Neural progenitor cell (in vitro differentiated cells): ENCODE measurements at regions not wholly inside any gene's neighbourhood (a gene's known extent, or its start where the extent isn't known, plus 50 kb on each side); places are given as distances from the start of the nearest gene placed in this dataset.

Source experiments
- DNase-seq: peaks from one replicate; pipeline ENCODE4 v3.0.0-alpha.2; 2016; ENCODE audit warnings: low spot score
- H2AFZ ChIP-seq: fragments of 200-600 bp; sonication (generic); replicated peaks from 2 replicates; pipeline ENCODE4 v1.6.1; 2016; ENCODE audit warnings: antibody characterized with exemption
- H3F3A ChIP-seq: fragments of 200-600 bp; sonication (generic); 2 replicates; pipeline ENCODE4 v1.6.1; 2016; ENCODE audit warnings: antibody characterized with exemption, low read depth
- H3K27ac ChIP-seq: fragments of 200-600 bp; sonication (generic); 2 replicates; pipeline ENCODE4 v1.5.1; 2016; ENCODE audit warnings: mild to moderate bottlenecking
- H3K27me3 ChIP-seq: fragments of 200-600 bp; sonication (generic); 2 replicates; pipeline ENCODE4 v1.6.1; 2016; ENCODE audit warnings: mild to moderate bottlenecking, moderate library complexity
- H3K36me3 ChIP-seq: fragments of 200-600 bp; sonication (generic); 2 replicates; pipeline ENCODE4 v1.5.1; 2016
- H3K4me1 ChIP-seq: fragments of 200-600 bp; sonication (generic); 2 replicates; pipeline ENCODE4 v1.6.1; 2016; ENCODE audit warnings: mixed run types
- H3K4me2 ChIP-seq: fragments of 200-600 bp; sonication (generic); 2 replicates; pipeline ENCODE4 v1.6.1; 2016
- H3K4me3 ChIP-seq: fragments of 200-600 bp; sonication (generic); 2 replicates; pipeline ENCODE4 v1.5.1; 2016
- H3K79me2 ChIP-seq: fragments of 200-600 bp; sonication (generic); 2 replicates; pipeline ENCODE4 v1.6.1; 2016; ENCODE audit warnings: low read depth
- H3K9ac ChIP-seq: fragments of 200-600 bp; sonication (generic); 2 replicates; pipeline ENCODE4 v1.6.1; 2016
- H3K9me3 ChIP-seq: fragments of 200-600 bp; sonication (generic); 2 replicates; pipeline ENCODE4 v1.5.1; 2016; ENCODE audit warnings: low read depth
- H4K20me1 ChIP-seq: fragments of 200-600 bp; sonication (generic); 2 replicates; pipeline ENCODE4 v1.6.1; 2016; ENCODE audit warnings: low read depth
- H3K27ac Mint-ChIP-seq: 3 replicates; pipeline ENCODE4 v1.8.0; 2021; ENCODE audit warnings: mixed read lengths
- H3K27me3 Mint-ChIP-seq: 2 replicates; pipeline ENCODE4 v1.8.0; 2022; ENCODE audit warnings: low read depth, mild to moderate bottlenecking, inconsistent platforms, moderate library complexity, mixed read lengths; ENCODE audit not compliant: insufficient read depth
- H3K36me3 Mint-ChIP-seq: 3 replicates; pipeline ENCODE4 v1.8.0; 2021; ENCODE audit warnings: mixed read lengths
- H3K4me1 Mint-ChIP-seq: 3 replicates; pipeline ENCODE4 v1.8.0; 2021; ENCODE audit warnings: mixed read lengths
- H3K4me3 Mint-ChIP-seq: 3 replicates; pipeline ENCODE4 v1.8.0; 2021; ENCODE audit warnings: mild to moderate bottlenecking, moderate library complexity, mixed read lengths
- H3K9me3 Mint-ChIP-seq: 3 replicates; pipeline ENCODE4 v1.8.0; 2020; ENCODE audit warnings: mixed read lengths
- EZH2 ChIP-seq: fragments of 200-600 bp; sonication (generic); IDR thresholded peaks from 2 replicates; pipeline ENCODE4 v1.6.1; 2017; ENCODE audit warnings: antibody characterized with exemption, mild to moderate bottlenecking, moderate library complexity
- EZH2phosphoT487 ChIP-seq: fragments of 200-600 bp; sonication (generic); IDR thresholded peaks from 2 replicates; pipeline ENCODE4 v1.6.1; 2017; ENCODE audit warnings: antibody characterized with exemption
- TF ChIP-seq, protein P1 (sequence below): fragments of 200-600 bp; sonication (generic); IDR thresholded peaks from 2 replicates; pipeline ENCODE4 v1.5.1; 2017; ENCODE audit warnings: antibody characterized with exemption, mild to moderate bottlenecking

DNA sequence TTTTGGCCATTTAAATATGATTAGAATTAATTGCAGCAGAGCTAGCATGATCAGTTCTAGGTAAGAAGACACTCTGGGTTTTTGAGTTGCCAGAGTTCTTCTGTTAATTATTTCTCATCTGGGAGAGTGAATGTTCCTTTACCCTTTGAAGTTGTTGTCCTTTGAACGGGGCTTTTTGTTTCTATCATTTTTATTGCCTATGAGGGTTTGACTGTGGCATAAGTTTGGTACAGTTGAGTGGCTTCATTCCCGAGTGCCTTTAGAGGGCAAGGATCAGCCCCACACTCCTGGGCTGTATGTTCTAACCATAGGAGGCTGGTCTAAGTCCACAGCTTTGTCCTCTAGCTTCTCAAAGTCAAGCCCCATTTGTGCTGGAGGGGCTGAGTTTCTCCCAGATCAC is 804.3 kb downstream of the KCNJ3 start:
- no peak overlapping the region for H3K27ac Mint-ChIP-seq

DNA sequence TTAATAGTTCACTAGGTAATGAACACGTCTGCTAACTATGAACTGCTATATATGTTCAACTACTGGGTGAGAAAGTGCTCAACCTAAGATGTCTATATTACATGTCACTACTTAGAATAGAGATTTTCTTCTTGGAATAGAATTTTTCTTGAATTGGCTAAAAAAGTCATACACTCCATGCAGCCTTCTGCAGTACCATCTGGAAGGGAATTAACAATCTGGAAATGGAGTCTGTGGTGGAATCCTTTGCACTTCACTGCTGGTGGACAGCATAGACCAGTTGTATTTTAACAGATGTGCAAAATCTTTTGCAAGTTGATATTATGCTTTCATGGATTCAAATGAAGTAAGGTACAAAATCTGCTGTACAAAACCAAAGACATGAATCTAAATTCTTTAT is 799.6 kb downstream of the KCNJ3 start:
- Histone ChIP-seq H3K4me2 (no peak overlapping the region), H3K9ac (no peak overlapping the region), H4K20me1 (no peaks in the 10 kb centered on the region), H3F3A (no peaks in the 10 kb centered on the region), H3K4me3 (no peak overlapping the region), H3K4me1 (no peaks in the 10 kb centered on the region), H3K27ac (no peak overlapping the region), H2AFZ (no peak overlapping the region), H3K36me3 (no peaks in the 10 kb centered on the region), H3K79me2 (no peaks in the 10 kb centered on the region), H3K27me3 (no peaks in the 10 kb centered on the region), H3K9me3 (no peaks in the 10 kb centered on the region)
- Mint-ChIP-seq H3K27me3 (no peaks in the 10 kb centered on the region), H3K9me3 (no peaks in the 10 kb centered on the region), H3K4me3 (no peak overlapping the region), H3K36me3 (no peaks in the 10 kb centered on the region), H3K27ac (no peak overlapping the region), H3K4me1 (no peaks in the 10 kb centered on the region)
- TF ChIP-seq, protein P1, sequence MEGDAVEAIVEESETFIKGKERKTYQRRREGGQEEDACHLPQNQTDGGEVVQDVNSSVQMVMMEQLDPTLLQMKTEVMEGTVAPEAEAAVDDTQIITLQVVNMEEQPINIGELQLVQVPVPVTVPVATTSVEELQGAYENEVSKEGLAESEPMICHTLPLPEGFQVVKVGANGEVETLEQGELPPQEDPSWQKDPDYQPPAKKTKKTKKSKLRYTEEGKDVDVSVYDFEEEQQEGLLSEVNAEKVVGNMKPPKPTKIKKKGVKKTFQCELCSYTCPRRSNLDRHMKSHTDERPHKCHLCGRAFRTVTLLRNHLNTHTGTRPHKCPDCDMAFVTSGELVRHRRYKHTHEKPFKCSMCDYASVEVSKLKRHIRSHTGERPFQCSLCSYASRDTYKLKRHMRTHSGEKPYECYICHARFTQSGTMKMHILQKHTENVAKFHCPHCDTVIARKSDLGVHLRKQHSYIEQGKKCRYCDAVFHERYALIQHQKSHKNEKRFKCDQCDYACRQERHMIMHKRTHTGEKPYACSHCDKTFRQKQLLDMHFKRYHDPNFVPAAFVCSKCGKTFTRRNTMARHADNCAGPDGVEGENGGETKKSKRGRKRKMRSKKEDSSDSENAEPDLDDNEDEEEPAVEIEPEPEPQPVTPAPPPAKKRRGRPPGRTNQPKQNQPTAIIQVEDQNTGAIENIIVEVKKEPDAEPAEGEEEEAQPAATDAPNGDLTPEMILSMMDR: no peak
- no peak for TF ChIP-seq EZH2phosphoT487
- no peak for TF ChIP-seq EZH2
- DNase-seq: no peak

More for the DNA sequence above, 804.3 kb downstream of the KCNJ3 start:
- Histone ChIP-seq H3K9ac (no peak overlapping the region), H3K9me3 (no peaks in the 10 kb centered on the region), H3K27me3 (no peaks in the 10 kb centered on the region), H3K27ac (no peak overlapping the region), H2AFZ (no peak overlapping the region), H3K36me3 (no peaks in the 10 kb centered on the region), H3K4me3 (no peak overlapping the region), H3K4me2 (no peak overlapping the region), H3F3A (no peaks in the 10 kb centered on the region), H4K20me1 (no peaks in the 10 kb centered on the region), H3K79me2 (no peaks in the 10 kb centered on the region), H3K4me1 (no peaks in the 10 kb centered on the region)
- H3K27me3 Mint-ChIP-seq: no peaks in the 10 kb centered on the region
- DNase-seq: no peak
- TF ChIP-seq, protein P1: no peak
- TF ChIP-seq EZH2 (no peak), EZH2phosphoT487 (no peak)
- H3K9me3 Mint-ChIP-seq: no peaks in the 10 kb centered on the region
- no peak overlapping the region for H3K4me3 Mint-ChIP-seq
- no peaks in the 10 kb centered on the region for H3K36me3 Mint-ChIP-seq
- H3K4me1 Mint-ChIP-seq: no peaks in the 10 kb centered on the region

DNA sequence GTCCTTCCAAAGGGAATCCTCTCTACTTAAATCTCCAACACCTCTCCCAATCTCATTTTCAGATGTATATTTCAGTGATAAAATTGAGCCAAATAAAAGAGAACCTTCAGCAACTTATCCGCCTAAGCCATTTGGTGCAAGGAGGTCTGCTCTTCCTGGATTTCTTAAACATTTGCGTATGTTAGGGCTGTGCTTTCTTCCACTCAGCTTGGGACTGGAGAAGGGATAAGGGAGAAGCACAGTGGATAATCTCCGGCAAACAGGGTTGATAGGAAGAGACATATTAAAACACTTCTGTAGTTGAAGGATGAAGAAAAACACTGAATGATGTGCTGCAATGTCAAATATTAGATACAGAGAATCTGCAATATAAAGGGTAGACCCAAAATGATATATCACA is 796.2 kb downstream of the KCNJ3 start:
- Histone ChIP-seq H2AFZ (peak overlapping the region; percentile 89), H3K9ac (no peak overlapping the region), H4K20me1 (no peaks in the 10 kb centered on the region), H3F3A (no peaks in the 10 kb centered on the region), H3K27ac (no peak overlapping the region), H3K79me2 (no peaks in the 10 kb centered on the region), H3K9me3 (no peaks in the 10 kb centered on the region), H3K36me3 (no peaks in the 10 kb centered on the region), H3K4me2 (no peak overlapping the region), H3K27me3 (no peaks in the 10 kb centered on the region), H3K4me1 (no peaks in the 10 kb centered on the region), H3K4me3 (no peak overlapping the region)
- no peaks in the 10 kb centered on the region for H3K4me1 Mint-ChIP-seq
- H3K9me3 Mint-ChIP-seq: no peaks in the 10 kb centered on the region
- no peak overlapping the region for H3K27ac Mint-ChIP-seq
- H3K36me3 Mint-ChIP-seq: no peaks in the 10 kb centered on the region
- TF ChIP-seq EZH2phosphoT487 (no peak), EZH2 (no peak)
- TF ChIP-seq, protein P1: no peak
- no peaks in the 10 kb centered on the region for H3K27me3 Mint-ChIP-seq
- no peak overlapping the region for H3K4me3 Mint-ChIP-seq
- DNase-seq: no peak
